Nephron progenitor cell (in vitro differentiated cells): ENCODE measurements at regions not wholly inside any gene's neighbourhood (a gene's known extent, or its start where the extent isn't known, plus 50 kb on each side); places are given as distances from the start of the nearest gene placed in this dataset.

ENCODE experiments used
- DNase-seq: peaks from one replicate; pipeline ENCODE4 v3.0.0; 2021
- H3K27ac Mint-ChIP-seq: 2 replicates; pipeline ENCODE4 v1.8.0; 2021; ENCODE audit warnings: mild to moderate bottlenecking, moderate library complexity, mixed read lengths
- H3K27me3 Mint-ChIP-seq: 2 replicates; pipeline ENCODE4 v1.8.0; 2021; ENCODE audit warnings: mild to moderate bottlenecking, low read depth, mixed read lengths; ENCODE audit not compliant: poor library complexity
- H3K36me3 Mint-ChIP-seq: 2 replicates; pipeline ENCODE4 v1.8.0; 2021; ENCODE audit warnings: low read depth, mixed read lengths
- H3K4me1 Mint-ChIP-seq: 2 replicates; pipeline ENCODE4 v1.8.0; 2021; ENCODE audit warnings: mixed read lengths
- H3K4me3 Mint-ChIP-seq: 2 replicates; pipeline ENCODE4 v1.8.0; 2021; ENCODE audit warnings: mild to moderate bottlenecking, moderate library complexity, mixed read lengths
- H3K9me3 Mint-ChIP-seq: 2 replicates; pipeline ENCODE4 v1.8.0; 2021; ENCODE audit warnings: mild to moderate bottlenecking, moderate library complexity, mixed read lengths
- TF ChIP-seq, protein P1 (sequence below): fragments of 200-600 bp; sonication (generic); IDR thresholded peaks from 2 replicates; pipeline ENCODE4 v1.5.0; 2021; ENCODE audit warnings: antibody characterized with exemption

DNA sequence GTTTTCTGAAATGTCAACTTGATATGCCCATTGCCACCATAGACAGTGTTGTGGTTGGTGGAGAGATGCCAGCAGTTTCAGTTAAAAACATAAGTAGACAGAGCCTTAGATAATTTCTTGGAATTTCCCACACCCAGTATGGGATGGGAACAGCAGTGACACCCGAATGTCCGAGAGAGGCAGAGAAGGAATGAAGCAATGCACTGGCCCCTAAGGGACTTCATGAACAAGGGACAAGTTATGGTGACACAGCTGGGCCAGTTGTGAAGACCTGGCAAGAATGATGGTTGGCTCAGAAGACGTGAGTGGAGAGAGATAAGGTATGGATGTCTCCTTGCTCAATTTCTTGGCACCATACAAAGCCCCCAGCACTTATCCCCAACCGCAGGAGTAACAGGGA lies 165.2 kb upstream of the APCDD1 start:
- H3K9me3 Mint-ChIP-seq = peaks cover 20% of the 10 kb centered on the region
- peaks cover 13% of the 10 kb centered on the region for H3K36me3 Mint-ChIP-seq
- no peak for DNase-seq
- TF ChIP-seq, protein P1, sequence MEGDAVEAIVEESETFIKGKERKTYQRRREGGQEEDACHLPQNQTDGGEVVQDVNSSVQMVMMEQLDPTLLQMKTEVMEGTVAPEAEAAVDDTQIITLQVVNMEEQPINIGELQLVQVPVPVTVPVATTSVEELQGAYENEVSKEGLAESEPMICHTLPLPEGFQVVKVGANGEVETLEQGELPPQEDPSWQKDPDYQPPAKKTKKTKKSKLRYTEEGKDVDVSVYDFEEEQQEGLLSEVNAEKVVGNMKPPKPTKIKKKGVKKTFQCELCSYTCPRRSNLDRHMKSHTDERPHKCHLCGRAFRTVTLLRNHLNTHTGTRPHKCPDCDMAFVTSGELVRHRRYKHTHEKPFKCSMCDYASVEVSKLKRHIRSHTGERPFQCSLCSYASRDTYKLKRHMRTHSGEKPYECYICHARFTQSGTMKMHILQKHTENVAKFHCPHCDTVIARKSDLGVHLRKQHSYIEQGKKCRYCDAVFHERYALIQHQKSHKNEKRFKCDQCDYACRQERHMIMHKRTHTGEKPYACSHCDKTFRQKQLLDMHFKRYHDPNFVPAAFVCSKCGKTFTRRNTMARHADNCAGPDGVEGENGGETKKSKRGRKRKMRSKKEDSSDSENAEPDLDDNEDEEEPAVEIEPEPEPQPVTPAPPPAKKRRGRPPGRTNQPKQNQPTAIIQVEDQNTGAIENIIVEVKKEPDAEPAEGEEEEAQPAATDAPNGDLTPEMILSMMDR = no peak
- H3K4me3 Mint-ChIP-seq = no peak overlapping the region
- H3K27me3 Mint-ChIP-seq = peaks cover 4% of the 10 kb centered on the region
- peaks cover 38% of the 10 kb centered on the region for H3K4me1 Mint-ChIP-seq
- H3K27ac Mint-ChIP-seq = peak overlapping the region; percentile 66

GRCh38 chr18:10289951-10290637 lies 164.3 kb upstream of the APCDD1 start:
- DNase-seq = no peak

DNA sequence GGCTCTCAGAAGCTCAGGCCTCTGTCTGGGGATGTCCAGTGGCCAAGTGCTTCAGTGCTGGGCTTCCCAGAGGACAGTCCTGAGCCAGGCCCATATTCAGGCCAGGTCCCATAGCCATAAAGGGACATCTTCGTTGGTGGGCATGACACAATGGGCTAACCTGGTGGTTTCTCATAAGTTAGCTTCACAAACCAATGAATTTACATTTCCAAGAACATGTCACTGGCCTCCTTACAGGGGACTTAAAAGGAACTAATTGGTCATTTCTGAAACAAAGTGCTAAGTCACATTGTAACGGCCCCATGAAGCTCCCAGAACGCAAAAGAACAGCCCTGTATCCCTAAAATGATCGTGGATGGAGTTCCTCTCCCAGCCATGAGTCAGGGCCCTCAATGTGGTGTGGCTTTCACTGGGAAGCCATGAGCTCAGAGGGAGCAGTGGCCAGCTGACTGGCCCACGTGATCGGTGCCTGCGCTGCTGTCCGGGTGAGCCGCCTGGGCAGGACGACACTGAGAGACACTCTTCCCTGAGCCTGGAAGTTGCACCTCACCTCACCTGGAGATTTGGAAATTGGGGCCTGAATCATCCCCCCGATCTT lies 163.7 kb upstream of the APCDD1 start:
- H3K9me3 Mint-ChIP-seq = peaks cover 20% of the 10 kb centered on the region
- H3K4me1 Mint-ChIP-seq = peaks cover 27% of the 10 kb centered on the region
- H3K4me3 Mint-ChIP-seq = no peak overlapping the region
- peak overlapping the region; percentile 60 for H3K27ac Mint-ChIP-seq
- H3K27me3 Mint-ChIP-seq = peaks cover 4% of the 10 kb centered on the region
- TF ChIP-seq, protein P1 = no peak
- DNase-seq = no peak
- peaks cover 13% of the 10 kb centered on the region for H3K36me3 Mint-ChIP-seq

More at GRCh38 chr18:10289951-10290637, 164.3 kb upstream of the APCDD1 start:
- H3K4me1 Mint-ChIP-seq = peaks cover 30% of the 10 kb centered on the region
- H3K36me3 Mint-ChIP-seq = peaks cover 13% of the 10 kb centered on the region
- peaks cover 20% of the 10 kb centered on the region for H3K9me3 Mint-ChIP-seq
- no peak overlapping the region for H3K4me3 Mint-ChIP-seq
- TF ChIP-seq, protein P1 = no peak
- peaks cover 4% of the 10 kb centered on the region for H3K27me3 Mint-ChIP-seq
- peak overlapping the region; percentile 60 for H3K27ac Mint-ChIP-seq

DNA sequence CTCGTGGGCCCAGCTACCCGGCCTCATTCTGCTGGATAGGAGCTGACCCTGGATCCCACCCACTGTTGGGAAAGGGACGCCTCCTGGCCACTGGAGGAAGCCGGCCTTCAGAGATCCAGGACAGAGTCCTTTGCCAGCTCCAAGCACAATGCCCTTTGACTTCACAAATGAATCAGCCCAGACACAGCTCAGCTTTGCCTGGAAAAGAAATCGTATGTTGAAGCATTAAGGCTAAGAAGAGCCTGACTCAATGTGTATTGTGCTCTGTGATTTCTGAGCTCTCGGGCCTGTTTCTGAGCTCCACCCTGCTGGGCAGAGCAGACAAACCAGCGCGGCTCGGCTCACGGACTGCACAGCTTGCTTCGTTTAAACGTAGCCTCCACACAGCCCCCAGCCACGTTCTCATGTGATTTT lies 162.9 kb upstream of the APCDD1 start:
- Mint-ChIP-seq H3K4me1 (peaks cover 29% of the 10 kb centered on the region), H3K4me3 (no peak overlapping the region), H3K27ac (no peak overlapping the region), H3K36me3 (peaks cover 13% of the 10 kb centered on the region), H3K27me3 (peaks cover 4% of the 10 kb centered on the region), H3K9me3 (peaks cover 20% of the 10 kb centered on the region)
- no peak for DNase-seq
- TF ChIP-seq, protein P1 = no peak

- H3K27me3 Mint-ChIP-seq = no peaks in the 10 kb centered on the region
- peaks cover 5% of the 10 kb centered on the region for H3K36me3 Mint-ChIP-seq
- TF ChIP-seq, protein P1 = no peak
- H3K9me3 Mint-ChIP-seq = peaks cover 10% of the 10 kb centered on the region
- no peak overlapping the region for H3K27ac Mint-ChIP-seq
- peaks cover 53% of the 10 kb centered on the region for H3K4me1 Mint-ChIP-seq
- DNase-seq = no peak
- no peak overlapping the region for H3K4me3 Mint-ChIP-seq
Observed at GRCh38 chr18:10293966-10294365, 160.5 kb upstream of the APCDD1 start.

DNA sequence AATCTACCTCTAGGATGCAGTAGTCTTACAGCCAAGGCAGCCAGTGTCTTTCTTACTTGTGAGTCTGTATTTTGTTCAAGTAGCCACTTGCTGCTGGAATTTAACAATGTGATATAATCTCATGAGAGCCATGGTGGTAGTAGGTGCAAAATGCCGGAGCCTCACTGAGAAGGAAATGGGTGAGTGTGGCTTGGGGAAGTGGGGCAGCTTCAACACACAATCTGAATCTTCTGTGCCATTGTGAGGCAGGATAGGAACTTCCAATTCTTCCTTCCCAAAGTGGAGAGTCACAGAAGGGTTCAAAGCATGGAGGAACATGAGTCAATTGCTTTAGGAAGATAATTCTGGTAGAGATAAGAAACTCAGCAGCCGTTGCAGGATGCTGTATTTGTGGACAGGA lies 158.7 kb upstream of the APCDD1 start:
- Mint-ChIP-seq H3K4me1 (peaks cover 57% of the 10 kb centered on the region), H3K27ac (peak overlapping the region; percentile 45), H3K36me3 (no peaks in the 10 kb centered on the region), H3K9me3 (no peaks in the 10 kb centered on the region), H3K4me3 (no peak overlapping the region), H3K27me3 (peaks cover 2% of the 10 kb centered on the region)
- TF ChIP-seq, protein P1 = no peak
- DNase-seq = no peak
